Ecto neural progenitor cell (in vitro differentiated cells): ENCODE measurements at regions not wholly inside any gene's neighbourhood (a gene's known extent, or its start where the extent isn't known, plus 50 kb on each side); places are given as distances from the start of the nearest gene placed in this dataset.

Experiments
- DNase-seq: peaks from one replicate; pipeline ENCODE4 v3.0.0-alpha.2; 2018; ENCODE audit warnings: low spot score

DNA sequence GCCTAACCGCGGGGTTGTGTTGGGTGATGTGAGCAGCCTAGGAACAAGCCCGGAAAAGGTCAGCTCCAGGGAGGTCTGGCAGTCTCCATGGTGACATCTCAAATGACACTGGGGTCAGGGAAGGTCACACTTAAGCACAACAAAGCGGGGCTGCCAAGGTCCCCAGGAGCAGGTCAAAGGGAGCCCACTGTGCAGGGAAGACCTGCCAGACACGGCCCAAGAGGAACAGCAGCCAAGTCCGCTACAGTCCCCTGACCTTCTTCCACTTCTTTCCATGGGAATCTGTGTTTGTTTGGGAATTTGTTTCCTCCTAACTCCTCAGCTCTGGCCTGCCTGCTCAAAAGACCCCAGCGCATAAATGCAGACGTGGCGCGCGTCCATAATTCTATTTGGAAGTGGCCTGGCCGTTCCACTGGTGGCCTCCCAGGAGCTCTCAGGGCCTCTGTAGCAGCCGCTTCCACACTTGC, 232.1 kb upstream of the COPS8 start:
- peak; percentile 80 for DNase-seq

GRCh38 chr2:236855176-236855865, 230.4 kb upstream of the COPS8 start:
- DNase-seq = peak; percentile 36

- DNase-seq = peak; percentile 51
These were observed 229.5 kb upstream of the COPS8 start for GRCh38 chr2:236855866-236856847.

DNA sequence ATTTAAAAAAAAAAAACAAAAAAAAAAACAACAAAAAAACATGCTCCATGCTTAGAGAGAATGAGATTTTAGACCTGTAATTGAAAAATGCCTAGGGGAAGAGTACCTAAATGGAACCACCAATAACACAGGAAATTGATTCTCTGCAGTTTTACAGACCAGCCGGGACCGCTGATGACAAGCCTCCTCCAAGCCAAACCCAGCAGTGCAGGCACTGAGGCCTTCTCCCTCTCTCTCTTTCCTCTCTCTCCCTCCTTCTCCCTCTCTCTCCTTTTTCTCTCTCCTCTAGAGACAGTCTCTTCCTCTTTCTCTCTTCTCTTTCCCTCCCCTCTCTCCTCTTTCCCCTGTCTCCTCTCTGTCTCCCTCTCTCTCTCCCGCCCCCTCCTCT, 228.8 kb upstream of the COPS8 start:
- no peak for DNase-seq

- DNase-seq = peak; percentile 68
These were observed 228.4 kb upstream of the COPS8 start for GRCh38 chr2:236857246-236857645.

DNA sequence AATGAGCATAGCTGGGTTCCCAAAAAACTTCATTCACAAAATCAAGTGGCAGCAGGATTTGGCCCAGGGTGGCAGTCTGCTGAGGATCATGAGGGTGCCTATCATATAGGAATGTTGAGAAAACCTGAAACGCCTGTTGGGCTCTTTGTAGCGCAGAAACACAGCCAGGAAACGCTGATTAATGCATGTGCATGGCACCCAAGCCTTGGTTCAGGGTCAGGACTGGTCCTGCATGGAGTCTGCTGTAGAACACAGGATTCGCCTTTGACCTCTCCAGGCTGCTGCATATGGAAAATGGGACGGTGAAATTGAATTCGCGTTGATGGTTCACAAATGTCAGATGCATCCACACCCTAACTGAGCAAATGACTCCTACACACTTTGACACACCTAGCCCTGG, 227.9 kb upstream of the COPS8 start:
- no peak for DNase-seq

GRCh38 chr2:236858661-236859060, 227.0 kb upstream of the COPS8 start:
- no peak for DNase-seq

DNA sequence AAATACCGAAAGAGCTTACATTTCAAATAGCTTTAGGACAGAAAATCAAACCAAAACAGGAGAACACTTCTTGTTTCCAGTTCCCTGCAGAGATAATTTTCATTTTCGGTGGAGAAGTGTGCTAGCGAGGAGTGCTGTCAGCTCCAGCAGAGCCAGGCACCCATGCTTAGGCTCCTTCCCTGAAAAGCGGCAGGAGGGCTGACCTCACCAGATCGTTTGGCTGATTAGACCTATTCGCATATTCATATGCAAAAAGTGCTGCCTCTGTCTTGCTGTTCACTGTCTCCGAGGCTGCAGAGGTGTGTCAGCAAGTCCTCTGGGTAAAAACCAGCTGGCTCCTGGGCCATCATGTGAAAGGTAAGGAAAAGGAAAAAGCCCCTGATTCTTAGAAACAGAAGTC, 225.8 kb upstream of the COPS8 start:
- DNase-seq = peak; percentile 43

- peak; percentile 32 for DNase-seq
These were observed 224.4 kb upstream of the COPS8 start for GRCh38 chr2:236861196-236861875.

DNA sequence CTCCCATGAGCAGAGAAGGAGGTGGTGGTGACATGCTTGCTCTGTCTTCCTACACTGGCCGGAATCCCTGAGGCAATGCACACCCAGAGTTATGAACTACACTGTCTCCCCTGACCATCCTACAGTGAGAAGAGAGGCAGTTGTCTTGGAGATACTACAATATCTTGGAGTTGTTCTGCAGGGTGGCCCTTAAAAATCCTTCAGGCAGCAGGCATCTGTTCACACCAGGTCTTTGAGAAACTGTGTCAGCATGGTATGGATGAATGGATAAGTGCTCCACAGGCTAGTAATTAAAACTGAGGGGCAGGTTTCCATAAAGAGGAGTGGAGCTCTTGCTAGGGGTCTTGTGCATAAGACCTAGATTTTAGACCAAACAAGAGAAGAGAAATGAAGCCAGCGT, 223.7 kb upstream of the COPS8 start:
- peak; percentile 24 for DNase-seq

- no peak for DNase-seq
These were observed 223.2 kb upstream of the COPS8 start for GRCh38 chr2:236862526-236862925.

- no peak for DNase-seq
These were observed 222.5 kb upstream of the COPS8 start for GRCh38 chr2:236862961-236863728.

DNA sequence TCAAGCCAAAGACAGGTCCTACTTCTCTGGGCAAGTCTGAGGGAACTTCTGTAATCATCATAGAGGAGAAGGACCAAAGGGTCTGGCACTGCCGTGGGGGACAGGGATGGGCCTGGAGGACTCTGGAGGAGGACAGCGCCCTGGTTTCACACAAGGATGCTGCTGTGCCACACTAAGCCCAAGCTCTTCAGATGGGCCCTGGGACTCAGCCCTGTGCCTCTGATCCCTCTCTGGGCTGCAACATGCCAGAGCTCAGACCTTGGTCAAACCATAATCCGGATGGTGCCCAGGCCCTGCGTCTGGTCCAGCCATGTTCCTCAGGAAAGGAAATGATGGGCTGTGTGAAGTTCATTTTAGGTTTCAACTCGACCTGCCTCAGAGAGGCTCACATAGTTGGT, 222.0 kb upstream of the COPS8 start:
- no peak for DNase-seq

GRCh38 chr2:236865052-236865451, 220.6 kb upstream of the COPS8 start:
- no peak for DNase-seq

DNA sequence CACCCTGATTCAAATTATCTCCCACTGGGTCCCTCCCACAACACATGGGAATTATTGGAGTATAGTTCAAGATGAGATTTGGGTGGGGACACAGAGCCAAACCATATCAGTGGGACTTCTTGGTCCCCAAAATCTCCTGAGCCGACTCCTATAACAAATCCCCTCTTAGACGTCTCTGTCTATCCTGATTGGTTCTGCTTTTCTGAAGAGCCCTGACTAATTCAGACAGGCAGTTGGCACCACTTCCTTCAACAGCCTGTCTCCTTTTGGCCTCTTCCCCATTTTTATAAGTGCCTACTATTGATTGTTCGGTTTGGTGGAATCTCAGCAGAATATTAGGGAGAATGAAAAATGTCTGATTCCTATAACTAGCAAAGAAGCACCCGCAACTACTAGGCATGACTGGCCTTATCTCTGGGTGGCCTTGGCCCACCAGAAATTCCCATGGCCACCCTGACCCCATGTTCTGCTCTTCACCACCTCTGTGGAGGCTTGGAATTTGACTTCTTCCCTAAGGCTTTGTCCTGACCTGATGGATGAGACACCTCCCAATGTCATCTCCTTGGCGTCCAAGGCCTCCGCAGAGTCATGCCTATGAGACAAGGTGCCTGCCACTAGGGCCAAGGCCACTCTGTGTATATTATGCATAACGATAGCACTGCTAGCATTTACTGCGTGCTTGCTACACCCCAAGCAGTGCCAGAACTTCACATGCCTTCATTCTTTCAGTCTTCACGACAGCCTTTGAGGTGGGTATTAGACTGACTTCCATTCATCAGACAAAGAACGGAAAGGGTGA, 218.9 kb upstream of the COPS8 start:
- DNase-seq = peak; percentile 15

DNA sequence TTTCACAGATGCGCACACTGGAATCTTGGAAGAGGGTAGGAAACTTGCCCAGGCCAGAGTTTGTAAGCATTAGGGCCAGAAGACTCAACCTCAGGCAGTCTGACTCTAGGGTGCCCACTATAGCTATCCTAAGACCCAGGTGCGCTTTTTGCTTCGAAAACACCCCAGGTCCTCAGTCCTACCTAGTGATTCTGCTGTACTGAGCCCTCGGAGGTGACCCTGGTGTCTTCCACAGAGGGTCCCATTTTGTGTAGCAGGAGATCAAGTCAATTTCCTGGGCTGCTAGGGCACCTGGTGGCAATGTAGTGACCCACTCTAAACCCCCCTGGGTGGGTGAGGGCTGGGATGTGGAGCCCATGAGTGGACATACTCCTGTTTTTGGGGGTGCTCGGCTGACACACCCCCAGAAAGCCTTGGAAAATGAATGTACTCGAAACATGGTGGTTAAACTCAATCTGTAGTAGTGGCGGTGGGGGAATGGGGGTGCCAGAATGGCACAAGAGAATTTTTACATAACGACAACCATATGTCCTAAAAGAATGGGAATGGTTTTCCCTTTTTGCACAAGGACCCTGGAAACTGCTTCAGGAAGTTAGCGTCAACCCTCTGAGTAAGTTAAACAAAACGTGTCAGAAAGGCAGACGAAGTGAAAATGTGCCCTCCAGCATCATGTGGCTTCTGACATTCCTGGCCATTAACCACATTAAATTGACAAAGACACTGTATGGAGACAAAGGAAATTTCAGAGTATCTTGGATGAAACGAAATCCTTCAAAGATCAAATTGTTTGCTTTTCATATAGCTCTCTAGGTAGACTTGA, 218.0 kb upstream of the COPS8 start:
- peak; percentile 20 for DNase-seq

- peak; percentile 18 for DNase-seq
These were observed 215.3 kb upstream of the COPS8 start for GRCh38 chr2:236870370-236870769.

DNA sequence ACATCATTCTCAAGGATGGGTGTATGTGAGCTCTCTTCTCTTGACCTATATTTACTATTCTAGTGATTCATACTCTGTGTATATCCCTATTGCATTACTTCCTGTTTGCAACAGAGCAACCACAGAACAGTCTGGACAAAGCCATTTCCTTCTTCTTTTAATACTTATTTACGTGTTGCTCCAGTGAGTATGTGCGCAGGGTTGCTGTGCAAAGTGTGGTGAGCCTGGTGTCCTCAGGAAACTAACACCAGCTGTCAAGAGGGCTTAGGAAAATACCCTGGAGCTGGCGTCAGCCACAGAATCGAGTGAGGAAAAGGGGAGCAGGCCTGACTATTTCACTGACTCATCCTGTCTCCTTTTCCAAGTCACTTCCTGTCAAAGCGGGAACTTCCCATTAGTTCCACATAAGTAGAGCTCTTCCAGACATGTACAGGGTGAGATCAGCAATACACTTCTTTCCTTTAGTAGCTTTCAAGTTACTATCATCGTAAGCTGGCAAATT, 214.1 kb upstream of the COPS8 start:
- DNase-seq = peak; percentile 25

DNA sequence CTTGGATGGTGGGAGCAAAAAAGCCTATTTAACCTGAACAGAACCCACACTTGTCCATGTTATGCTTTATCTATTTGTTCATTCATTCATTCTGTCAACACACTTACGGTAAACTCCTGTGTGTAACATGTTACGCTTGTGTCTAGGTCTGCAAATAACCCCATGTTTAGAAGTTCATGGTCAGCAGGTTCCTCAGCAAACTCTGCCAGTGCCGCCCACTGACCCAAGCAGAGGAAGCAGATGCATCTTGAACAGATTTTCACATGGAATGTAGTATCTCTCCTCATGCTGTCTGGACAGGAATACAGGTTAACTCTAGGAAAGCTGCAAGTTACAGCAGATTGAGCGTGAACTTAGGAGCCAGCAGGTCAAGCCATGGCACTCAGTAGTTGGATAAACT, 213.7 kb upstream of the COPS8 start:
- DNase-seq = no peak

DNA sequence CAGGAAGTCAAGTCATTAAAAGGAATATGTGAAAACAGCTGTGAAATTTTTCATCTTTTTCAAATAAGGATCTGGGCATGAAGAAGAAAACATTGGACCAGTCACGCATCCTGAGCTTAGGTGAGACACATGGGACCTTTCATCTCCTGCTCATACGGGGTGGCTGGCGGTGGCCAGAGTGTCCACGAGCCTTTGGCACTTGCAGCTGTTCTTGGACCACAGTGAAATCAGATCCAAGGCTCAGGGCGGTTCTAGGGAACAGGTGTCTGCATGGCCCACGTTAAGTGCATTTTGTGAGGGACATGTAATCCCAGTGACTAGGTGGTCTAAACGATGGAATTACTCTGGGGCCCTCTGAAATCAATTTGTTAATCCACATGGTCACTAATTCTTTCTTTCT, 212.7 kb upstream of the COPS8 start:
- no peak for DNase-seq
